ENCODE measurements at regions not wholly inside any gene's neighbourhood (a gene's known extent, or its start where the extent isn't known, plus 50 kb on each side); places are given as distances from the start of the nearest gene placed in this dataset.

- TF ChIP-seq CTCF (IDR thresholded peaks at IDR 0.05 in 8 of 11, conservative IDR thresholded peaks at IDR 0.05 in 3 of 11) (no peak), POLR2A (IDR thresholded peaks at IDR 0.05) (no peak)
These were observed 231.6 kb upstream of the RBFOX1 start for GRCh38 chr16:7101054-7101453.
